Fibroblast of peridontal ligament (primary cell): ENCODE measurements at regions not wholly inside any gene's neighbourhood (a gene's known extent, or its start where the extent isn't known, plus 50 kb on each side); places are given as distances from the start of the nearest gene placed in this dataset.
"Not testable (repeated sequence)": the region's sequence is repeated elsewhere in the genome, so short reads cannot be mapped to it uniquely, and the experiment has no call there.

ENCODE experiments used
- DNase-seq: peaks from one replicate; pipeline ENCODE4 v3.0.0-alpha.2; 2010; ENCODE audit errors: extremely low read depth

DNA sequence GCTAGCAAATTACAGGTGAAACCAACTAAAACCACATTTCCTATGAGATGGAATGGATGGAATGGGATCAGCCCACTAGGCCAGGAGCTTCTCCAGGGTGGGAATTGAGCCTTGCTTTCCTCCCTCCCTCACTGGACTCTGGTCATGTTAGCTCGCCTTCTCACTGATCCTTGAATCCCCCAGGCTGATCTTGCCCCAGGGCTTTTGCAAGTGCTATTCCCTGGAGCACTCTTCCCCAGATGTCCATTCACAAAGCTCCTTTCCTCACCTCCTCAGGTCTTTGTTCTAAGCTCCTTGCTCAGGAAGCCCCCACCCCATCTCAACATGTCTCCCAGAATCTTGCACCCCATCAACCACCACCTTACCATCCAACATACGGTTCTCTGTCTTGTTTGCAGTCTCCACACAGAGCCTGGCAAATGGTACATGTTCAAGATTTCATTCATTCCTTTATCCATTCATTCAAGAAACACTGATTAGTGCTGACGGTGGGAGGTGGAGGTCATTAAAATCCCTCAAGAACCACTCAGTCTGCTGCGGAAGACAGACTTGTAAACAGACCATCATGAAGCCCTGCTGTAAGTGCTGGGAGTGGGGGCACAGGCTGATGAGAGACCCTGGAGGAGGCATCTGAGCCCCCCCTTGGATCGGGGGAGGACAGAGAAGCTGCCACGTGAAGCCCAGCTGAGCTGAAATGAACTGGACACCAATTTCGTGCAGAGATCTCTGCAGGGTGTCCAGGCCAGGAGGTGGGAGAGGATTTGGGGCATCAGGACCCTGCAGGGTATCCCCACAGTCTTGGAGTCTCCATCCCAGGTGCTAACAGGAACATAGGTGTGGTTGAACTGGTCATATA lies 141.7 kb downstream of the BARX1 start:
- DNase-seq, result no peak

GRCh38 chr9:93812410-93812668 lies 142.8 kb downstream of the BARX1 start:
- no peak for DNase-seq

DNA sequence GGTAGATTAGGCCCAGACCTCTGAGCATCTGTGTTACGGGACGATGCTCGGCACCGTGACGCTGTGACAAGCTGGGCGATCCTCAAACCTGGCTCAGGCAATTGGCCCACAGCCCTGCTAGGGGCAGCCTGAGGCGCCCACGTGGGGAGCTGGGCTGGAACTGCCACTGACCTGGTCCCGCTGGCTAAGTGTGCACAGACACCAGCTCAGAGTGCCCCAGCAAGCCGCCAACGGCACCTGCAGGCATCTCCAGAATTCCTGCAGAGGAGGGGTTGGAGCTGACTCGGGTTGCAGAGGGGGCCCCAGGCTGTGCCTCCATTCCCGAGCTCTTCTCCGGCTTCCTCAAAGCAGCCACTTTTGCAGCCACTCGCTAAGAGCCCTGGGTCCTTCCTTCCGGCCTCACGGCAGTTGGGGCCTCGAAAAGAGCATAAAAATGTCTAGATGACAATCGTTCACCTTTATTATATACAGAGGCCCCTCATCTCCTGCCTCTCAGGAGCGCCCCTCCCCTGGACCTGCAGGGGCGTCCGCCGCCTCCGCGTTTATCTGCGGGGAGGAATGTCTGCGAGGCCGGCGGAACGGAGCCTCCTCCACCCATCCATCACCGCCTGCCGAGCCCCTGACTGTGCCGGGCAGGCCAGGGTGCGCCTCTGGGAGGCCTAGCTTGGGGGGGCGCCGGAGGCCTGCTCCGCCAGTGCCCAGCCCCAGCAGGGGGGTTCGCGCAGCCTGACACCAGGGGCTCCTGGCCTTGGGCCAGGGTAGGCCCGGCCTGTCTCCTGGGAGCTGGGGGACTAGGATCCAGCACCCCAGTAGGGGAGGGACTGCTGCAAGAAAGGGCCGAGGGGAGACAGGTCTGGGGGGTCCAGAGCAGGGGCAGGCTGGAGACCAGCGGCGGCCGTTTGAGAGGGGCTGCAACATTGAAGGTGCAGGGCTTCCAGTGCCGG lies 144.9 kb downstream of the BARX1 start:
- no peak for DNase-seq

- DNase-seq, result no peak
Measured at GRCh38 chr9:93809204-93809940, 145.8 kb downstream of the BARX1 start.

GRCh38 chr9:93808115-93809029 lies 146.8 kb downstream of the BARX1 start:
- DNase-seq, result no peak

- no peak for DNase-seq
Measured at GRCh38 chr9:93807166-93808074, 147.7 kb downstream of the BARX1 start.

GRCh38 chr9:93801581-93802284 lies 153.4 kb downstream of the BARX1 start:
- DNase-seq, result no peak

DNA sequence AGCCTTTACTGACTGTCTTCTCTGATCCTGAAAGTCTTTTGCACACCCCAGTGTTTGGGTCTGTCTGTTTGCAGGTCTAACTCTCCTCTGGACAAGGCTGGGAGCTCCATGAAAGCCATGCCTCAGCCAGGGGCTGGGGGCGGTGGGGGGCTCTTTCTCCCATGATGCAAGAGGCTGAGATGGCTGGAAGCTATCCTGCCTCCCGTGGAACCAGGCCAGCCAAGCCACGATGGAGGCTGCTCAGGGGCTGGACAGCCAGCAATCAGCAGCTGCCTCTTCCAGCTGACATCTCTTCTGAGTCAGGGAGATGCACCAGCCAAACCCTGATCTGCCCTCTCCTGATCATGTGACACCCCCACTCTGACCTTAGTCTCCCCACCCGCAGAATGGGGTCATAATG lies 154.0 kb downstream of the BARX1 start:
- DNase-seq, result no peak

GRCh38 chr9:93792358-93792757 lies 162.8 kb downstream of the BARX1 start:
- DNase-seq, result no peak

GRCh38 chr9:93786204-93786603 lies 169.0 kb downstream of the BARX1 start:
- DNase-seq, result no peak

DNA sequence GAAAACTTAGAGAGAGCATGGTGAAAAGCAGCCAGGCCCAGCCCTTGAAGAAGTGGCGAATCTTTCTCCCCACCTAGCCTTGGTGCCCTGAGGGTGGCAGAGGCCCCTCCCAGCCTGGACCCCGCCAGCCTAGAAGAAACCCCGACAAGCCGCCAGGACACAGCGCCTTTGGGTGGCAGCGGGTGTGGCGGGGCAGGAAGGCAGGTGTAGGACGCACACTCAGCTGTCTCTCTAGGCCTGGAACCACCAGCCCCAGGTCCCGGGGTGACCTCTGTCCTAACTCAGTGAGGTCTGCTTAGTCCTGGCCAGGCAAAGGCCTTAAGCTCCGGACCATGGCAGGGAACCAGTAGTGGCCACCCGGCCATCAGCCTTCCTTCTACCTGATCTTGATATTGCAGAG lies 178.3 kb downstream of the BARX1 start:
- no peak for DNase-seq

GRCh38 chr9:93776256-93776655 lies 178.9 kb downstream of the BARX1 start:
- DNase-seq, result no peak

DNA sequence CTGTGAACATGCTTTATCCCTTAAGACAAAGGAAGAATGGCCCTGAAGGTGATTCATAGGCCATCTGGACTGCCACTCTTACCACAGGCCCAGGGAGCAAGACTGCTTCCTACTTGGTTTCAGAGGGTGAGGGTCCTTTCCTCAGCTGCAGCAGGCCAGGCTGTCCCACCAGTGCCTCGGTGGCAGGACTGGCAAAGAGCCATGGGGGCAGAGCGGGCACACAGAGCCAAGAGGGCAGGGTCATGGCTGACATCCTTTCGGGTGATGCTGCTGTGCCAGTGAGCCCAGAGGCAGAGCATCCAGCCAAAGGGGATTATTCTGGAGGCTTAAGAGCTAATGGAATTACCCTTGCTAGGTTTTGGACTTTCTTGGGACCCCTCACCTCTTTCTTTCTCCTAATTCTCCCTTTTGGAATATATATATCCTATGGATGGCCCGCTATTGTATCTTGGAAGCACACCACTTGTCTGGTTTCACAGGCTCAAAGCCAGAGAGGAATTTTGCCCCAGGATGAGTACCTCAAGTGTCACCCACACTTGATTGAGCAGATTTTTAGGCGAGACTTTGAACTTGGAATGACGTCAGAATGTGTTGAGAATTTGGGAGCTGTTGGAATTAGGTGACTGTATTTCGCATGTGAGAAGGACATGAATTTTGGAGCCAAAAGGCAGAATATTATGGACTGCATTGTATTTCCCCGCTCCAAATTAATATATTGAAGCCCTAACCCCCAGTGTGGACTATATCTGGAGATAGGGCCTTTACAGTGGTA lies 180.6 kb downstream of the BARX1 start:
- no peak for DNase-seq

GRCh38 chr9:93771276-93771675 lies 183.9 kb downstream of the BARX1 start:
- no peak for DNase-seq

DNA sequence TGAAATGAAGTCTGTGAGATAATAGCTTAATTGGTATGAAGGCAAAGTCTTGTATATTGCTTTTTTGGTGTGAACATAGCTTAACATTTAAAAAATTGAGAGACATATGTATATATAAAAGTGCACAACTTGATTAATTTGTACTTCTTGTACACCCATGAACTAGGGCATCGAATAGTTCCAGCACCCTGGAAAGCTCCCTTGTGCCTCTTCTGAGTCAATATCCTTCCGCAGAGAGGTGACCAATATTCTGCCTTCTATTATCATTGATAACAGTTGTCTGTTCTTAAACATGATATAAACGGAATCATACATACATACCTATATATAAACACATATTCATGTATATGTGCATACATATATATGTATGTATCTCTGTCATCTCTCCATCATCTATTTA lies 185.4 kb downstream of the PHF2 start:
- no peak for DNase-seq

GRCh38 chr9:93750045-93750444 lies 173.7 kb downstream of the PHF2 start:
- no peak for DNase-seq

GRCh38 chr9:93748827-93749226 lies 172.4 kb downstream of the PHF2 start:
- DNase-seq, result not testable (repeated sequence)

DNA sequence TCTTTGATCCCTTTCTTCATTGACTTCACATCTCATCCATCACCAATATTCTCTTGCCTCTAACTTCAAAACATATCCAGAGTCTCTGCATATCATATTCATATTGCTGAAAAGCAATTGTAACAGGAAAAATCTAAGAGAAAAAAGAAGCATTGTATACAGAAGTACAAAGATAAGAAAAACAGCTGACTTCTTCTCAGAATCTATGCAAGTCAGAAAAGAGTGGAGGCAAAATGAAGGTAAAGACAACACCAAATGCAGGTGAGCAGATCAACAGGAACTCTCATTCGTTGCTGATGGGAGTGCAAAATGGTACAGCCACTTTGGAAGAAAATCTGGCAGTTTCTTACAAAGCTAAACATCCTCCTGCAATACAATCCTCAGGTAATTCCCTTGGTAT lies 155.6 kb downstream of the PHF2 start:
- no peak for DNase-seq

GRCh38 chr9:93730648-93731047 lies 154.3 kb downstream of the PHF2 start:
- no peak for DNase-seq
